Testis (tissue), 2 donors: ENCODE measurements at regions not wholly inside any gene's neighbourhood (a gene's known extent, or its start where the extent isn't known, plus 50 kb on each side); places are given as distances from the start of the nearest gene placed in this dataset.

Experiments
- CTCF ChIP-seq, 3 experiments: fragments of 450-650 bp in 2 of 3; fragments of 200-600 bp in 1 of 3; sonication (generic) in 1 of 3; IDR thresholded peaks; one replicate each; pipeline ENCODE4 v1.5.1; 2016 to 2019; ENCODE audit warnings: antibody characterized with exemption in 3 of 3, mild to moderate bottlenecking in 2 of 3, moderate library complexity in 1 of 3
- POLR2A ChIP-seq: fragments of 450-650 bp; IDR thresholded peaks from one replicate; pipeline ENCODE4 v1.6.1; 2017; ENCODE audit warnings: antibody characterized with exemption, mild to moderate bottlenecking, moderate library complexity

- TF ChIP-seq CTCF (IDR thresholded peaks at IDR 0.05) (no peak), POLR2A (no peak)
Measured at GRCh38 chrY:8897876-8898275, 439.4 kb upstream of the TSPY4 start.
